Ishikawa (cell line): ENCODE measurements at regions not wholly inside any gene's neighbourhood (a gene's known extent, or its start where the extent isn't known, plus 50 kb on each side); places are given as distances from the start of the nearest gene placed in this dataset.

Source experiments
- NFIC ChIP-seq: IDR thresholded peaks from 2 replicates; pipeline ENCODE4 v1.6.1; 2012
- TF ChIP-seq, protein P1 (sequence below): IDR thresholded peaks from 2 replicates; pipeline ENCODE4 v1.6.1; 2012

DNA sequence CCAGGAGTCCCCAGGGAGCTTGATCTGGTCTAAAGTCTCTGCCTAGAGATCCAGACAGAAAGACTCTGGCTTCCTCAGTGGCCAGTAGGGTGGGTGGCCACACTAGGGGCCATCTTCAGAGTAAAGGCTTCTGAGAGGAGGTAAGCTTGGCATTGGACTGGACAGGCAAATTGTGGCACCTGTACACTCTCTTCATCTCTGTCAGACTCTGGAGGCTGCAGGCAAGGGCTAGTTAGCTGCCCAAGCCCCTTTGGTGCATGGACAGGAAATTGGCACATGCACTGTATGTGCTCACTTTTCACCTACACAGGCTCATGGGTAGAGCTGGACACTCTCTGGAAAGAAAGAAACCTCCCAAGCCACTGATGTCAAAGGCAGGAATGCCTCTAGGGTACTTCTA is 142.8 kb downstream of the PJA1 start:
- TF ChIP-seq, protein P1, sequence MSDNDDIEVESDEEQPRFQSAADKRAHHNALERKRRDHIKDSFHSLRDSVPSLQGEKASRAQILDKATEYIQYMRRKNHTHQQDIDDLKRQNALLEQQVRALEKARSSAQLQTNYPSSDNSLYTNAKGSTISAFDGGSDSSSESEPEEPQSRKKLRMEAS = no peak
- no peak for TF ChIP-seq NFIC
